WTC11 (cell line): ENCODE measurements at regions not wholly inside any gene's neighbourhood (a gene's known extent, or its start where the extent isn't known, plus 50 kb on each side); places are given as distances from the start of the nearest gene placed in this dataset.

Source experiments
- ATAC-seq: fragments of 200-7000 bp; cut with Tn5 transposase; 2 replicates; pipeline ENCODE4 v1.10.0; 2021; ENCODE audit warnings: mild to moderate bottlenecking, moderate library complexity
- CTCF ChIA-PET: fragments of 300-600 bp; sonication (Branson Sonifier 250); formaldehyde crosslinking; loops from one replicate; lab custom pipeline; 2021; ENCODE audit warnings: antibody characterized with exemption; lab: Charles Lee
- POLR2A ChIA-PET: fragments of 350-600 bp; sonication (Branson Sonifier 250); formaldehyde crosslinking; loops from one replicate; lab custom pipeline; 2021; ENCODE audit warnings: antibody characterized with exemption; lab: Charles Lee
- DNase-seq: peaks from one replicate; pipeline ENCODE4 v3.0.0; 2021; ENCODE audit warnings: low spot score
- H3K27ac Mint-ChIP-seq: 2 replicates; pipeline ENCODE4 v1.8.0; 2021; ENCODE audit warnings: mixed read lengths
- H3K27me3 Mint-ChIP-seq: 2 replicates; pipeline ENCODE4 v1.8.0; 2021; ENCODE audit warnings: low read depth, mild to moderate bottlenecking, moderate library complexity, mixed read lengths
- H3K36me3 Mint-ChIP-seq: 2 replicates; pipeline ENCODE4 v1.8.0; 2021; ENCODE audit warnings: mixed read lengths
- H3K4me1 Mint-ChIP-seq: 2 replicates; pipeline ENCODE4 v1.8.0; 2022; ENCODE audit warnings: mixed read lengths
- H3K4me3 Mint-ChIP-seq: 2 replicates; pipeline ENCODE4 v1.8.0; 2021; ENCODE audit warnings: mild to moderate bottlenecking, moderate library complexity, mixed read lengths
- H3K9me3 Mint-ChIP-seq: 2 replicates; pipeline ENCODE4 v1.8.0; 2021; ENCODE audit warnings: mixed read lengths
- FOXK1 ChIP-seq: sonication (generic); formaldehyde crosslinking; IDR thresholded peaks from 2 replicates; pipeline ENCODE4 v1.8.0; 2022; ENCODE audit warnings: mild to moderate bottlenecking, moderate library complexity, missing genetic modification reagents
- FOXP1 ChIP-seq: sonication (generic); formaldehyde crosslinking; IDR thresholded peaks from 2 replicates; pipeline ENCODE4 v1.8.0; 2022; ENCODE audit warnings: missing genetic modification reagents, mild to moderate bottlenecking, moderate library complexity, borderline replicate concordance
- GTF2I ChIP-seq: fragments of 250-450 bp; sonication (Bioruptor Pico); conservative IDR thresholded peaks from 2 replicates; pipeline ENCODE4 v1.4.0; 2021; ENCODE audit warnings: mild to moderate bottlenecking
- JUN ChIP-seq: sonication (generic); formaldehyde crosslinking; IDR thresholded peaks from 2 replicates; pipeline ENCODE4 v1.8.0; 2023; ENCODE audit warnings: mild to moderate bottlenecking, missing genetic modification reagents
- MYBL2 ChIP-seq: sonication (generic); formaldehyde crosslinking; IDR thresholded peaks from 2 replicates; pipeline ENCODE4 v1.8.1; 2023; ENCODE audit warnings: mild to moderate bottlenecking, moderate library complexity, missing genetic modification reagents
- SOX15 ChIP-seq: fragments of 250-450 bp; sonication (Bioruptor Pico); IDR thresholded peaks from 2 replicates; pipeline ENCODE4 v1.9.0; 2021; ENCODE audit warnings: mild to moderate bottlenecking
- ZNF396 ChIP-seq: fragments of 250-450 bp; sonication (Bioruptor Pico); IDR thresholded peaks from 2 replicates; pipeline ENCODE4 v1.8.0; 2021; ENCODE audit warnings: mild to moderate bottlenecking, moderate library complexity, borderline replicate concordance
- TF ChIP-seq, protein P1 (sequence below): sonication (generic); formaldehyde crosslinking; IDR thresholded peaks from 2 replicates; pipeline ENCODE4 v1.8.0; 2023; ENCODE audit warnings: mild to moderate bottlenecking, missing genetic modification reagents
- TF ChIP-seq, protein P2 (sequence below): sonication (generic); formaldehyde crosslinking; conservative IDR thresholded peaks from 2 replicates; pipeline ENCODE4 v1.8.1; 2023; ENCODE audit warnings: mild to moderate bottlenecking, low read depth, missing genetic modification reagents, moderate library complexity
- TF ChIP-seq, protein P3 (sequence below): fragments of 250-450 bp; sonication (Bioruptor Pico); IDR thresholded peaks from 2 replicates; pipeline ENCODE4 v1.9.0; 2021; ENCODE audit warnings: mild to moderate bottlenecking
- TF ChIP-seq, protein P4 (sequence below): sonication (generic); formaldehyde crosslinking; IDR thresholded peaks from 2 replicates; pipeline ENCODE4 v1.8.1; 2023; ENCODE audit warnings: mild to moderate bottlenecking, missing genetic modification reagents
- TF ChIP-seq, protein P5 (sequence below): sonication (generic); formaldehyde crosslinking; IDR thresholded peaks from 2 replicates; pipeline ENCODE4 v1.8.1; 2022; ENCODE audit warnings: low read depth, mild to moderate bottlenecking, moderate library complexity, missing genetic modification reagents, borderline replicate concordance
- TF ChIP-seq, protein P6 (sequence below): sonication (generic); formaldehyde crosslinking; IDR thresholded peaks from 2 replicates; pipeline ENCODE4 v1.8.0; 2023; ENCODE audit warnings: missing genetic modification reagents, mild to moderate bottlenecking, borderline replicate concordance
- TF ChIP-seq, protein P7 (sequence below): fragments of 250-450 bp; sonication (Bioruptor Pico); IDR thresholded peaks from 2 replicates; pipeline ENCODE4 v1.9.0; 2021; ENCODE audit warnings: mild to moderate bottlenecking
- TF ChIP-seq, protein P8 (sequence below): sonication (generic); formaldehyde crosslinking; IDR thresholded peaks from 2 replicates; pipeline ENCODE4 v1.8.1; 2022; ENCODE audit warnings: mild to moderate bottlenecking, missing genetic modification reagents, moderate library complexity, borderline replicate concordance

DNA sequence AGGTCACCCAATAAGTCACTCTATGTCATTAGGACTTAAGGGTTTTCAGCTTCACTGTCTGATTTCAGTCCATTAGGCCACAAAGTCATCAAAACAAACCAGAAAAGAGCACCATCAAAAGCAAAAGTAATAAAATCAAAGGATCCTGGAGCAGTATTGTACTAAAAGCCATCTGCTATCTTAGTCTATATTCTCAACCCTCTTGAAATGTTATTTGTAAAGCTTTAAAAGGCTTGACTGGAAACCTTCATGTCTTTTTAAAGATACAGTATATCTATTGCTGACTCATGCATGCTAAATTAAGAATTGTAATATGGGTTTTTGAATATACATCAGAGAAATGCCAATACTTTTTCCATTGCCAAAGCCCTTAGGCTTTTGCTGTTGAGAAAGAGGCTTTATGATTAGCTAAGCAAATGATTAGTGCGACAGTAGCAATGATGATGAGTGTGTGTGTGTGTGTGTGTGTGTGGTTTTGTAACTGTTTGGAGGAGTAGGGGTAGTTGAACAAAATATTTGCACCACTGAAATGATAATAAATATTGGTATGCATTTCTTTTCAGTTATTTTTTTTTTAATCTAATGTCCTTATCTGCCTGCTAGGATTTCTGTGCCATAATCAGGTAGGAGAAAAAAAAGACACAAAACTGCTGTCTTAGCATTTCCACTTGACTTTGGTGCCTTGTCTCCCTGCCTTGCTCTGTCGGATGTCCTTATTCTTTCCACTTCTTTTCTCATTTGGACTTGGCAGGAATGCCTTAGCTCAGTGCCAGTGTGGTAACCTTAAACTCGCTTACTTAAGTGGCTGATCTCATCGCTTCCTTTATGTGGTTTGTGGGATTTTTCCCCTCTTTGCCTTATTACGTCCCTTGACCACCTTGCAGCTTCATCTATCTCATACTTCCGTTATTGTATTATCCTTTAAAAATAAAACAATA is 119.7 kb downstream of the PCDH7 start (continued):
- TF ChIP-seq, protein P1, sequence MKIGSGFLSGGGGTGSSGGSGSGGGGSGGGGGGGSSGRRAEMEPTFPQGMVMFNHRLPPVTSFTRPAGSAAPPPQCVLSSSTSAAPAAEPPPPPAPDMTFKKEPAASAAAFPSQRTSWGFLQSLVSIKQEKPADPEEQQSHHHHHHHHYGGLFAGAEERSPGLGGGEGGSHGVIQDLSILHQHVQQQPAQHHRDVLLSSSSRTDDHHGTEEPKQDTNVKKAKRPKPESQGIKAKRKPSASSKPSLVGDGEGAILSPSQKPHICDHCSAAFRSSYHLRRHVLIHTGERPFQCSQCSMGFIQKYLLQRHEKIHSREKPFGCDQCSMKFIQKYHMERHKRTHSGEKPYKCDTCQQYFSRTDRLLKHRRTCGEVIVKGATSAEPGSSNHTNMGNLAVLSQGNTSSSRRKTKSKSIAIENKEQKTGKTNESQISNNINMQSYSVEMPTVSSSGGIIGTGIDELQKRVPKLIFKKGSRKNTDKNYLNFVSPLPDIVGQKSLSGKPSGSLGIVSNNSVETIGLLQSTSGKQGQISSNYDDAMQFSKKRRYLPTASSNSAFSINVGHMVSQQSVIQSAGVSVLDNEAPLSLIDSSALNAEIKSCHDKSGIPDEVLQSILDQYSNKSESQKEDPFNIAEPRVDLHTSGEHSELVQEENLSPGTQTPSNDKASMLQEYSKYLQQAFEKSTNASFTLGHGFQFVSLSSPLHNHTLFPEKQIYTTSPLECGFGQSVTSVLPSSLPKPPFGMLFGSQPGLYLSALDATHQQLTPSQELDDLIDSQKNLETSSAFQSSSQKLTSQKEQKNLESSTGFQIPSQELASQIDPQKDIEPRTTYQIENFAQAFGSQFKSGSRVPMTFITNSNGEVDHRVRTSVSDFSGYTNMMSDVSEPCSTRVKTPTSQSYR = no peak
- TF ChIP-seq GTF2I (CRISPR knock-in tag) = no peak
- TF ChIP-seq, protein P2, sequence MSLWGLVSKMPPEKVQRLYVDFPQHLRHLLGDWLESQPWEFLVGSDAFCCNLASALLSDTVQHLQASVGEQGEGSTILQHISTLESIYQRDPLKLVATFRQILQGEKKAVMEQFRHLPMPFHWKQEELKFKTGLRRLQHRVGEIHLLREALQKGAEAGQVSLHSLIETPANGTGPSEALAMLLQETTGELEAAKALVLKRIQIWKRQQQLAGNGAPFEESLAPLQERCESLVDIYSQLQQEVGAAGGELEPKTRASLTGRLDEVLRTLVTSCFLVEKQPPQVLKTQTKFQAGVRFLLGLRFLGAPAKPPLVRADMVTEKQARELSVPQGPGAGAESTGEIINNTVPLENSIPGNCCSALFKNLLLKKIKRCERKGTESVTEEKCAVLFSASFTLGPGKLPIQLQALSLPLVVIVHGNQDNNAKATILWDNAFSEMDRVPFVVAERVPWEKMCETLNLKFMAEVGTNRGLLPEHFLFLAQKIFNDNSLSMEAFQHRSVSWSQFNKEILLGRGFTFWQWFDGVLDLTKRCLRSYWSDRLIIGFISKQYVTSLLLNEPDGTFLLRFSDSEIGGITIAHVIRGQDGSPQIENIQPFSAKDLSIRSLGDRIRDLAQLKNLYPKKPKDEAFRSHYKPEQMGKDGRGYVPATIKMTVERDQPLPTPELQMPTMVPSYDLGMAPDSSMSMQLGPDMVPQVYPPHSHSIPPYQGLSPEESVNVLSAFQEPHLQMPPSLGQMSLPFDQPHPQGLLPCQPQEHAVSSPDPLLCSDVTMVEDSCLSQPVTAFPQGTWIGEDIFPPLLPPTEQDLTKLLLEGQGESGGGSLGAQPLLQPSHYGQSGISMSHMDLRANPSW (CRISPR knock-in tag) = no peak
- TF ChIP-seq MYBL2 = no peak

DNA sequence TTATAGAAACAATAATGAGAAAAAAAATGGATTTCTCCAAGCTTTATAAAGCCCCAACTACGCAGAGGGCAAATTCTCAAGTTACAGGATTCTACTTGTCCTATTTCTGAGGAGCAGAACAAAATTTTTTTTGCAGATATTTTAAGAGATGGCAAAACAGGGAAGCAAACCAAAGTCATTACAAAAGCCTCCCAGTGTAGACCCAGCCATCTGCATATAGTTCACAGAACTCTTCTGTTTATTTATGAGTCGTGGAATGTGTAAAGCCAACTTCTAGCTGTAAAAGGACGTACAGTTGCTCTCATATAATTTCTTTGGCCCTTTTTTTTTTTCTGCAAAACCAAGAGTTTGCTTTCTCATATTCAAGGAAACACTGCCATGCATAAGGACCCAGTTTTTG is 120.4 kb downstream of the PCDH7 start:
- POLR2A ChIA-PET = no interaction called here
- no peak for ATAC-seq
- Mint-ChIP-seq H3K36me3 (no peaks in the 10 kb centered on the region), H3K4me3 (no peak overlapping the region), H3K9me3 (no peaks in the 10 kb centered on the region), H3K27ac (no peak overlapping the region), H3K4me1 (peaks cover 53% of the 10 kb centered on the region), H3K27me3 (no peaks in the 10 kb centered on the region)
- CTCF ChIA-PET = no interaction called here
- DNase-seq = no peak
- TF ChIP-seq, protein P3, sequence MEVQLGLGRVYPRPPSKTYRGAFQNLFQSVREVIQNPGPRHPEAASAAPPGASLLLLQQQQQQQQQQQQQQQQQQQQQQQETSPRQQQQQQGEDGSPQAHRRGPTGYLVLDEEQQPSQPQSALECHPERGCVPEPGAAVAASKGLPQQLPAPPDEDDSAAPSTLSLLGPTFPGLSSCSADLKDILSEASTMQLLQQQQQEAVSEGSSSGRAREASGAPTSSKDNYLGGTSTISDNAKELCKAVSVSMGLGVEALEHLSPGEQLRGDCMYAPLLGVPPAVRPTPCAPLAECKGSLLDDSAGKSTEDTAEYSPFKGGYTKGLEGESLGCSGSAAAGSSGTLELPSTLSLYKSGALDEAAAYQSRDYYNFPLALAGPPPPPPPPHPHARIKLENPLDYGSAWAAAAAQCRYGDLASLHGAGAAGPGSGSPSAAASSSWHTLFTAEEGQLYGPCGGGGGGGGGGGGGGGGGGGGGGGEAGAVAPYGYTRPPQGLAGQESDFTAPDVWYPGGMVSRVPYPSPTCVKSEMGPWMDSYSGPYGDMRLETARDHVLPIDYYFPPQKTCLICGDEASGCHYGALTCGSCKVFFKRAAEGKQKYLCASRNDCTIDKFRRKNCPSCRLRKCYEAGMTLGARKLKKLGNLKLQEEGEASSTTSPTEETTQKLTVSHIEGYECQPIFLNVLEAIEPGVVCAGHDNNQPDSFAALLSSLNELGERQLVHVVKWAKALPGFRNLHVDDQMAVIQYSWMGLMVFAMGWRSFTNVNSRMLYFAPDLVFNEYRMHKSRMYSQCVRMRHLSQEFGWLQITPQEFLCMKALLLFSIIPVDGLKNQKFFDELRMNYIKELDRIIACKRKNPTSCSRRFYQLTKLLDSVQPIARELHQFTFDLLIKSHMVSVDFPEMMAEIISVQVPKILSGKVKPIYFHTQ = no peak
- no peak for TF ChIP-seq ZNF396 (CRISPR knock-in tag)
- no peak for TF ChIP-seq FOXK1 (CRISPR knock-in tag)
- TF ChIP-seq, protein P4, sequence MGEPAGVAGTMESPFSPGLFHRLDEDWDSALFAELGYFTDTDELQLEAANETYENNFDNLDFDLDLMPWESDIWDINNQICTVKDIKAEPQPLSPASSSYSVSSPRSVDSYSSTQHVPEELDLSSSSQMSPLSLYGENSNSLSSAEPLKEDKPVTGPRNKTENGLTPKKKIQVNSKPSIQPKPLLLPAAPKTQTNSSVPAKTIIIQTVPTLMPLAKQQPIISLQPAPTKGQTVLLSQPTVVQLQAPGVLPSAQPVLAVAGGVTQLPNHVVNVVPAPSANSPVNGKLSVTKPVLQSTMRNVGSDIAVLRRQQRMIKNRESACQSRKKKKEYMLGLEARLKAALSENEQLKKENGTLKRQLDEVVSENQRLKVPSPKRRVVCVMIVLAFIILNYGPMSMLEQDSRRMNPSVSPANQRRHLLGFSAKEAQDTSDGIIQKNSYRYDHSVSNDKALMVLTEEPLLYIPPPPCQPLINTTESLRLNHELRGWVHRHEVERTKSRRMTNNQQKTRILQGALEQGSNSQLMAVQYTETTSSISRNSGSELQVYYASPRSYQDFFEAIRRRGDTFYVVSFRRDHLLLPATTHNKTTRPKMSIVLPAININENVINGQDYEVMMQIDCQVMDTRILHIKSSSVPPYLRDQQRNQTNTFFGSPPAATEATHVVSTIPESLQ = no peak
- TF ChIP-seq, protein P5, sequence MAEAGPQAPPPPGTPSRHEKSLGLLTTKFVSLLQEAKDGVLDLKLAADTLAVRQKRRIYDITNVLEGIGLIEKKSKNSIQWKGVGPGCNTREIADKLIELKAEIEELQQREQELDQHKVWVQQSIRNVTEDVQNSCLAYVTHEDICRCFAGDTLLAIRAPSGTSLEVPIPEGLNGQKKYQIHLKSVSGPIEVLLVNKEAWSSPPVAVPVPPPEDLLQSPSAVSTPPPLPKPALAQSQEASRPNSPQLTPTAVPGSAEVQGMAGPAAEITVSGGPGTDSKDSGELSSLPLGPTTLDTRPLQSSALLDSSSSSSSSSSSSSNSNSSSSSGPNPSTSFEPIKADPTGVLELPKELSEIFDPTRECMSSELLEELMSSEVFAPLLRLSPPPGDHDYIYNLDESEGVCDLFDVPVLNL (CRISPR knock-in tag) = no peak
- no peak for TF ChIP-seq JUN (CRISPR knock-in tag)
- TF ChIP-seq, protein P6, sequence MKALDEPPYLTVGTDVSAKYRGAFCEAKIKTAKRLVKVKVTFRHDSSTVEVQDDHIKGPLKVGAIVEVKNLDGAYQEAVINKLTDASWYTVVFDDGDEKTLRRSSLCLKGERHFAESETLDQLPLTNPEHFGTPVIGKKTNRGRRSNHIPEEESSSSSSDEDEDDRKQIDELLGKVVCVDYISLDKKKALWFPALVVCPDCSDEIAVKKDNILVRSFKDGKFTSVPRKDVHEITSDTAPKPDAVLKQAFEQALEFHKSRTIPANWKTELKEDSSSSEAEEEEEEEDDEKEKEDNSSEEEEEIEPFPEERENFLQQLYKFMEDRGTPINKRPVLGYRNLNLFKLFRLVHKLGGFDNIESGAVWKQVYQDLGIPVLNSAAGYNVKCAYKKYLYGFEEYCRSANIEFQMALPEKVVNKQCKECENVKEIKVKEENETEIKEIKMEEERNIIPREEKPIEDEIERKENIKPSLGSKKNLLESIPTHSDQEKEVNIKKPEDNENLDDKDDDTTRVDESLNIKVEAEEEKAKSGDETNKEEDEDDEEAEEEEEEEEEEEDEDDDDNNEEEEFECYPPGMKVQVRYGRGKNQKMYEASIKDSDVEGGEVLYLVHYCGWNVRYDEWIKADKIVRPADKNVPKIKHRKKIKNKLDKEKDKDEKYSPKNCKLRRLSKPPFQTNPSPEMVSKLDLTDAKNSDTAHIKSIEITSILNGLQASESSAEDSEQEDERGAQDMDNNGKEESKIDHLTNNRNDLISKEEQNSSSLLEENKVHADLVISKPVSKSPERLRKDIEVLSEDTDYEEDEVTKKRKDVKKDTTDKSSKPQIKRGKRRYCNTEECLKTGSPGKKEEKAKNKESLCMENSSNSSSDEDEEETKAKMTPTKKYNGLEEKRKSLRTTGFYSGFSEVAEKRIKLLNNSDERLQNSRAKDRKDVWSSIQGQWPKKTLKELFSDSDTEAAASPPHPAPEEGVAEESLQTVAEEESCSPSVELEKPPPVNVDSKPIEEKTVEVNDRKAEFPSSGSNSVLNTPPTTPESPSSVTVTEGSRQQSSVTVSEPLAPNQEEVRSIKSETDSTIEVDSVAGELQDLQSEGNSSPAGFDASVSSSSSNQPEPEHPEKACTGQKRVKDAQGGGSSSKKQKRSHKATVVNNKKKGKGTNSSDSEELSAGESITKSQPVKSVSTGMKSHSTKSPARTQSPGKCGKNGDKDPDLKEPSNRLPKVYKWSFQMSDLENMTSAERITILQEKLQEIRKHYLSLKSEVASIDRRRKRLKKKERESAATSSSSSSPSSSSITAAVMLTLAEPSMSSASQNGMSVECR (CRISPR knock-in tag) = no peak
- no peak for TF ChIP-seq FOXP1 (CRISPR knock-in tag)
- TF ChIP-seq, protein P7, sequence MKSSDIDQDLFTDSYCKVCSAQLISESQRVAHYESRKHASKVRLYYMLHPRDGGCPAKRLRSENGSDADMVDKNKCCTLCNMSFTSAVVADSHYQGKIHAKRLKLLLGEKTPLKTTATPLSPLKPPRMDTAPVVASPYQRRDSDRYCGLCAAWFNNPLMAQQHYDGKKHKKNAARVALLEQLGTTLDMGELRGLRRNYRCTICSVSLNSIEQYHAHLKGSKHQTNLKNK (CRISPR knock-in tag) = no peak
- no peak for TF ChIP-seq SOX15 (CRISPR knock-in tag)
- TF ChIP-seq, protein P8, sequence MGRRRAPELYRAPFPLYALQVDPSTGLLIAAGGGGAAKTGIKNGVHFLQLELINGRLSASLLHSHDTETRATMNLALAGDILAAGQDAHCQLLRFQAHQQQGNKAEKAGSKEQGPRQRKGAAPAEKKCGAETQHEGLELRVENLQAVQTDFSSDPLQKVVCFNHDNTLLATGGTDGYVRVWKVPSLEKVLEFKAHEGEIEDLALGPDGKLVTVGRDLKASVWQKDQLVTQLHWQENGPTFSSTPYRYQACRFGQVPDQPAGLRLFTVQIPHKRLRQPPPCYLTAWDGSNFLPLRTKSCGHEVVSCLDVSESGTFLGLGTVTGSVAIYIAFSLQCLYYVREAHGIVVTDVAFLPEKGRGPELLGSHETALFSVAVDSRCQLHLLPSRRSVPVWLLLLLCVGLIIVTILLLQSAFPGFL (CRISPR knock-in tag) = no peak
